Trophoblast cell (in vitro differentiated cells and primary cell): ENCODE measurements at regions not wholly inside any gene's neighbourhood (a gene's known extent, or its start where the extent isn't known, plus 50 kb on each side); places are given as distances from the start of the nearest gene placed in this dataset.

Experiments used
- DNase-seq, 2 donors: peaks; one replicate each; pipeline ENCODE4 v3.0.0-alpha.2; 2016
- H2AFZ ChIP-seq: 2 replicates; pipeline ENCODE4 v1.6.1; 2013; ENCODE audit warnings: low read length, moderate library complexity, mild to moderate bottlenecking; ENCODE audit not compliant: insufficient read depth, poor library complexity
- H2AK5ac ChIP-seq: 2 replicates; pipeline ENCODE4 v1.6.1; 2013; ENCODE audit warnings: mild to moderate bottlenecking, low read length
- H2BK120ac ChIP-seq: 2 replicates; pipeline ENCODE4 v1.6.1; 2013; ENCODE audit warnings: low read length, mild to moderate bottlenecking, moderate library complexity; ENCODE audit not compliant: insufficient read depth, poor library complexity
- H2BK12ac ChIP-seq: 2 replicates; pipeline ENCODE4 v1.6.1; 2013; ENCODE audit warnings: mild to moderate bottlenecking, low read length, moderate library complexity
- H2BK5ac ChIP-seq: 2 replicates; pipeline ENCODE4 v1.6.1; 2013; ENCODE audit warnings: low read length, low read depth, moderate library complexity, mild to moderate bottlenecking; ENCODE audit not compliant: poor library complexity
- H3K14ac ChIP-seq: 2 replicates; pipeline ENCODE4 v1.6.1; 2013; ENCODE audit warnings: mild to moderate bottlenecking, low read length
- H3K18ac ChIP-seq: 2 replicates; pipeline ENCODE4 v1.6.1; 2013; ENCODE audit warnings: mild to moderate bottlenecking, low read length
- H3K23ac ChIP-seq: 2 replicates; pipeline ENCODE4 v1.6.1; 2013; ENCODE audit warnings: low read length
- H3K27ac ChIP-seq: 2 replicates; pipeline ENCODE4 v1.5.1; 2013; ENCODE audit warnings: low read depth, mild to moderate bottlenecking, inconsistent platforms, low read length, moderate library complexity
- H3K27me3 ChIP-seq: 2 replicates; pipeline ENCODE4 v1.6.1; 2013; ENCODE audit warnings: inconsistent platforms, mild to moderate bottlenecking, low read length, moderate library complexity; ENCODE audit not compliant: insufficient read depth
- H3K36me3 ChIP-seq, 2 experiments: 1 replicate in 1 of 2; 2 replicates in 1 of 2; pipeline ENCODE4 v1.6.1; 2013; ENCODE audit warnings: low read length in 2 of 2, mild to moderate bottlenecking in 2 of 2, moderate library complexity in 1 of 2; ENCODE audit not compliant: insufficient read depth in 2 of 2, control insufficient read depth in 1 of 2
- H3K4ac ChIP-seq: 2 replicates; pipeline ENCODE4 v1.6.1; 2013; ENCODE audit warnings: low read depth, mild to moderate bottlenecking, low read length, moderate library complexity
- H3K4me1 ChIP-seq, 2 experiments: 1 replicate in 1 of 2; 2 replicates in 1 of 2; pipeline ENCODE4 v1.6.1; 2013; ENCODE audit warnings: low read length in 2 of 2, mild to moderate bottlenecking in 2 of 2, moderate library complexity in 1 of 2; ENCODE audit not compliant: insufficient read depth in 2 of 2, control insufficient read depth in 1 of 2
- H3K4me2 ChIP-seq: 2 replicates; pipeline ENCODE4 v1.6.1; 2013; ENCODE audit warnings: inconsistent platforms, mild to moderate bottlenecking, low read length, moderate library complexity
- H3K4me3 ChIP-seq: 2 replicates; pipeline ENCODE4 v1.5.1; 2013; ENCODE audit warnings: mild to moderate bottlenecking, low read depth, low read length, inconsistent platforms
- H3K79me1 ChIP-seq: one replicate; pipeline ENCODE4 v1.6.1; 2013; ENCODE audit warnings: low read length
- H3K79me2 ChIP-seq: 2 replicates; pipeline ENCODE4 v1.6.1; 2013; ENCODE audit warnings: low read length, mild to moderate bottlenecking; ENCODE audit not compliant: control insufficient read depth, insufficient read depth, poor library complexity
- H3K9ac ChIP-seq: 2 replicates; pipeline ENCODE4 v1.6.1; 2013; ENCODE audit warnings: mild to moderate bottlenecking, low read length
- H3K9me3 ChIP-seq: 2 replicates; pipeline ENCODE4 v1.6.1; 2013; ENCODE audit warnings: low read depth, mild to moderate bottlenecking, control low read depth, inconsistent platforms, low read length; ENCODE audit not compliant: insufficient read depth
- H4K12ac ChIP-seq: 2 replicates; pipeline ENCODE4 v1.6.1; 2013; ENCODE audit warnings: low read depth, mild to moderate bottlenecking, low read length, moderate library complexity
- H4K8ac ChIP-seq: 2 replicates; pipeline ENCODE4 v1.6.1; 2013; ENCODE audit warnings: low read depth, mild to moderate bottlenecking, low read length, moderate library complexity
- H4K91ac ChIP-seq: one replicate; pipeline ENCODE4 v1.6.1; 2013; ENCODE audit warnings: low read depth, mild to moderate bottlenecking, low read length, moderate library complexity
- WGBS: extraction: QIAGEN DNeasy Blood & Tissue Kit; methylation state at CpG from one replicate; pipeline ENCODE4 v1.1.7; 2013; ENCODE audit warnings: missing lambda C conversion rate; ENCODE audit not compliant: insufficient read length, insufficient coverage; ENCODE audit errors: extremely low coverage; 5-methylcytosine and 5-hydroxymethylcytosine counted together

DNA sequence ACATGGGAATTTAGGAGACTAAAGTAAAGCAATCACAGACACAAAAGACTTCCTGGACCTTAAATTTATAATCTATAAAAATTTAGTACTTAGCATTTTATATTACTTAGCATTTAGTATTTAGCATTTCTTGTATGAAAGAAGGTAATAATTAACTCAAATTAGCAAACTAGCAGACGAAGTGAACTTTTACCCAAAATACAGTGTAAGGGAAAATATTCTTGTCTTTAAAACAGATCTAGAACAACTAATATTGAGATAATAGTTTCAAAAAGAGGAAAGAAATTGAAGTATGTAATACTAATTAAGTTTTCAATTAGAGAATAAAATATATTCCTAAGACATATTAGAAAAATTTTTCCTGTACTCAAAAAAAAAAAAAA is 134.5 kb upstream of the ZNF804A start:
- Histone ChIP-seq H3K79me2 (no peaks in the 10 kb centered on the region), H3K4me3 (no peak overlapping the region), H2BK12ac (no peak overlapping the region)

GRCh38 chr2:184468826-184469225 is 129.5 kb upstream of the ZNF804A start:
- Histone ChIP-seq H3K79me1 (no peaks in the 10 kb centered on the region), H3K4me3 (no peak overlapping the region), H2BK120ac (no peak overlapping the region), H2BK5ac (no peak overlapping the region), H3K4me2 (no peak overlapping the region), H4K91ac (no peak overlapping the region), H3K79me2 (no peaks in the 10 kb centered on the region), H4K8ac (no peak overlapping the region), H3K9ac (no peak overlapping the region), H2BK12ac (no peak overlapping the region), H3K27ac (no peak overlapping the region), H2AK5ac (no peak overlapping the region), H4K12ac (no peak overlapping the region), H3K14ac (no peak overlapping the region), H3K18ac (no peak overlapping the region), H3K9me3 (no peaks in the 10 kb centered on the region), H3K36me3 (no peaks in the 10 kb centered on the region), H3K4ac (no peak overlapping the region), H3K27me3 (no peaks in the 10 kb centered on the region), H3K23ac (no peak overlapping the region), H2AFZ (no peak overlapping the region), H3K4me1 (peaks cover 0 to 1% of the 10 kb centered on the region in 2 experiments)
- no peak for DNase-seq
- WGBS = no CpG with 5 or more reads among the region's 3 CpGs

More for the DNA sequence above, 134.5 kb upstream of the ZNF804A start:
- H3K4me2 ChIP-seq = no peak overlapping the region
- no peaks in the 10 kb centered on the region for H3K9me3 ChIP-seq
- H2AFZ ChIP-seq = no peak overlapping the region
- H3K4me1 ChIP-seq = no peaks in the 10 kb centered on the region
- H3K36me3 ChIP-seq = no peaks in the 10 kb centered on the region
- no CpG with 5 or more reads among the region's 1 CpG for WGBS
- no peak overlapping the region for H3K23ac ChIP-seq
- no peak overlapping the region for H2BK120ac ChIP-seq
- no peak overlapping the region for H3K14ac ChIP-seq
- H3K18ac ChIP-seq = no peak overlapping the region
- no peaks in the 10 kb centered on the region for H3K27me3 ChIP-seq
- H3K4ac ChIP-seq = no peak overlapping the region
- no peak overlapping the region for H4K91ac ChIP-seq
- no peak overlapping the region for H3K27ac ChIP-seq
- DNase-seq = no peak
- H3K79me1 ChIP-seq = no peaks in the 10 kb centered on the region
- H2BK5ac ChIP-seq = no peak overlapping the region
- no peak overlapping the region for H3K9ac ChIP-seq
- no peak overlapping the region for H4K12ac ChIP-seq
- no peak overlapping the region for H4K8ac ChIP-seq
- H2AK5ac ChIP-seq = no peak overlapping the region

- Histone ChIP-seq H2AK5ac (no peak overlapping the region), H2BK5ac (no peak overlapping the region), H2BK120ac (no peak overlapping the region), H3K4me2 (no peak overlapping the region), H3K14ac (no peak overlapping the region), H4K91ac (no peak overlapping the region), H3K27ac (no peak overlapping the region), H3K23ac (no peak overlapping the region), H2AFZ (no peak overlapping the region), H4K12ac (no peak overlapping the region), H3K36me3 (no peaks in the 10 kb centered on the region), H2BK12ac (no peak overlapping the region), H3K4ac (no peak overlapping the region), H3K9ac (no peak overlapping the region), H4K8ac (no peak overlapping the region), H3K9me3 (no peaks in the 10 kb centered on the region), H3K79me1 (no peaks in the 10 kb centered on the region), H3K27me3 (no peaks in the 10 kb centered on the region), H3K79me2 (no peaks in the 10 kb centered on the region), H3K4me1 (peaks cover 0 to 1% of the 10 kb centered on the region in 2 experiments), H3K18ac (no peak overlapping the region), H3K4me3 (no peak overlapping the region)
- WGBS = no CpG with 5 or more reads among the region's 1 CpG
- DNase-seq = no peak
Observed at GRCh38 chr2:184472481-184472880, 125.8 kb upstream of the ZNF804A start.

- Histone ChIP-seq H3K4me2 (no peak overlapping the region), H3K9ac (no peak overlapping the region), H2BK120ac (no peak overlapping the region), H2BK5ac (no peak overlapping the region), H2AFZ (no peak overlapping the region), H3K27me3 (no peaks in the 10 kb centered on the region), H3K27ac (no peak overlapping the region), H4K8ac (no peak overlapping the region), H3K23ac (no peak overlapping the region), H3K36me3 (no peaks in the 10 kb centered on the region), H4K91ac (no peak overlapping the region), H4K12ac (no peak overlapping the region), H3K4ac (no peak overlapping the region), H3K9me3 (no peaks in the 10 kb centered on the region), H2AK5ac (no peak overlapping the region), H3K18ac (no peak overlapping the region), H3K79me1 (no peaks in the 10 kb centered on the region), H3K79me2 (no peaks in the 10 kb centered on the region), H3K4me3 (no peak overlapping the region), H3K4me1 (no peaks in the 10 kb centered on the region), H2BK12ac (no peak overlapping the region), H3K14ac (no peak overlapping the region)
- DNase-seq = no peak
- no CpG with 5 or more reads among the region's 1 CpG for WGBS
Observed at GRCh38 chr2:184481865-184482264, 116.5 kb upstream of the ZNF804A start.
